ENCODE measurements at regions not wholly inside any gene's neighbourhood (a gene's known extent, or its start where the extent isn't known, plus 50 kb on each side); places are given as distances from the start of the nearest gene placed in this dataset.

GRCh38 chr1:228961511-228961910 is 226.2 kb downstream of the RHOU start:
- in situ Hi-C loops (cut with MboI; ENCODE audit: low sequenced_read_pairs in 4 of 4) (no loop called here), intact Hi-C loops (cut with DNase I; ENCODE audit: low total_unique reads) (no loop called here)
- Histone ChIP-seq H3K9me3 (no peaks in the 10 kb centered on the region), H3K27ac (no peak overlapping the region), H3K36me3 (no peaks in the 10 kb centered on the region), H3K4me1 (peaks cover 16 to 21% of the 10 kb centered on the region in 2 donors), H3K27me3 (no peaks in the 10 kb centered on the region), H3K4me3 (no peak overlapping the region)
- TF ChIP-seq POLR2A (IDR thresholded peaks at IDR 0.05) (no peak), CTCF (IDR thresholded peaks at IDR 0.05 in 4 of 5, conservative IDR thresholded peaks at IDR 0.05 in 1 of 5) (no peak)
- DNase-seq: no peak
- ATAC-seq: no peak

- DNase-seq: no peak
- H3K4me1 ChIP-seq: peaks cover under 1 to 4% of the 10 kb centered on the region in 2 donors
- no peak for TF ChIP-seq POLR2A (IDR thresholded peaks at IDR 0.05)
- ATAC-seq: no peak
- intact Hi-C loops (cut with DNase I; ENCODE audit: low total_unique reads) (no loop called here), in situ Hi-C loops (cut with MboI; ENCODE audit: low sequenced_read_pairs in 4 of 4) (no loop called here)
- H3K27ac ChIP-seq: peak overlapping the region in 3 of 4 donors; percentile 57 to 69 (median 59)
- H3K27me3 ChIP-seq: no peaks in the 10 kb centered on the region
- no peak overlapping the region for H3K4me3 ChIP-seq
- H3K9me3 ChIP-seq: no peaks in the 10 kb centered on the region
- no peaks in the 10 kb centered on the region for H3K36me3 ChIP-seq
Measured at GRCh38 chr1:228963795-228964177, 228.5 kb downstream of the RHOU start.

GRCh38 chr1:228964178-228965089 is 229.2 kb downstream of the RHOU start:
- in situ Hi-C loops (cut with MboI; ENCODE audit: low sequenced_read_pairs in 4 of 4): no loop called here
- Histone ChIP-seq H3K9me3 (no peaks in the 10 kb centered on the region), H3K27me3 (no peaks in the 10 kb centered on the region), H3K36me3 (no peaks in the 10 kb centered on the region), H3K27ac (peak overlapping the region; percentile 32 to 69 (median 58)), H3K4me1 (peaks cover 0 to 4% of the 10 kb centered on the region in 2 donors), H3K4me3 (no peak overlapping the region)
- no peak for TF ChIP-seq CTCF (IDR thresholded peaks at IDR 0.05 in 4 of 5, conservative IDR thresholded peaks at IDR 0.05 in 1 of 5)
- TF ChIP-seq POLR2A (IDR thresholded peaks at IDR 0.05): no peak
- DNase-seq: peak in 1 of 2 donors; percentile 42
- intact Hi-C loops (cut with DNase I; ENCODE audit: low total_unique reads): no loop called here
- ATAC-seq: peak; percentile 72 to 83

- Histone ChIP-seq H3K27ac (no peak overlapping the region), H3K4me3 (no peak overlapping the region), H3K27me3 (no peaks in the 10 kb centered on the region), H3K9me3 (no peaks in the 10 kb centered on the region), H3K4me1 (peaks cover 0 to 4% of the 10 kb centered on the region in 2 donors), H3K36me3 (no peaks in the 10 kb centered on the region)
- DNase-seq: no peak
- in situ Hi-C loops (cut with MboI; ENCODE audit: low sequenced_read_pairs in 4 of 4): no loop called here
- intact Hi-C loops (cut with DNase I; ENCODE audit: low total_unique reads): no loop called here
- no peak for ATAC-seq
- TF ChIP-seq POLR2A (IDR thresholded peaks at IDR 0.05) (no peak), CTCF (IDR thresholded peaks at IDR 0.05 in 4 of 5, conservative IDR thresholded peaks at IDR 0.05 in 1 of 5) (no peak)
Measured at GRCh38 chr1:228968891-228969606, 233.8 kb downstream of the RHOU start.

All from gastrocnemius medialis (tissue), 4 donors.